GM21619 (cell line): ENCODE measurements at regions not wholly inside any gene's neighbourhood (a gene's known extent, or its start where the extent isn't known, plus 50 kb on each side); places are given as distances from the start of the nearest gene placed in this dataset.
"Not testable (repeated sequence)": the region's sequence is repeated elsewhere in the genome, so short reads cannot be mapped to it uniquely, and the experiment has no call there.

Experiments used
- ATAC-seq: cut with Tn5 transposase; IDR thresholded peaks from one replicate; pipeline ENCODE4 v1.9.1; 2021; ENCODE audit not compliant: unreplicated experiment

GRCh38 chr6:63010962-63011361, 200.3 kb upstream of the FKBP1C start:
- ATAC-seq, result not testable (repeated sequence)

GRCh38 chr6:63014290-63014689, 197.0 kb upstream of the FKBP1C start:
- no peak for ATAC-seq

GRCh38 chr6:63022631-63023030, 188.6 kb upstream of the FKBP1C start:
- ATAC-seq, result no peak

- ATAC-seq, result no peak
These were observed 187.5 kb upstream of the FKBP1C start for GRCh38 chr6:63023726-63024125.

GRCh38 chr6:63049216-63049615, 162.1 kb upstream of the FKBP1C start:
- ATAC-seq, result no peak

GRCh38 chr6:63053206-63053605, 158.1 kb upstream of the FKBP1C start:
- not testable (repeated sequence) for ATAC-seq

GRCh38 chr6:63058601-63059000, 152.7 kb upstream of the FKBP1C start:
- ATAC-seq, result no peak

GRCh38 chr6:63063631-63064271, 147.5 kb upstream of the FKBP1C start:
- ATAC-seq, result no peak

GRCh38 chr6:63066055-63066704, 145.1 kb upstream of the FKBP1C start:
- ATAC-seq, result peak; percentile 80

- ATAC-seq, result no peak
These were observed 116.3 kb upstream of the FKBP1C start for GRCh38 chr6:63094947-63095346.

GRCh38 chr6:63097222-63097621, 114.0 kb upstream of the FKBP1C start:
- peak; percentile 70 for ATAC-seq

GRCh38 chr6:63098789-63099188, 112.5 kb upstream of the FKBP1C start:
- ATAC-seq, result no peak

GRCh38 chr6:63099772-63100459, 111.4 kb upstream of the FKBP1C start:
- ATAC-seq, result no peak

- peak; percentile 87 for ATAC-seq
These were observed 96.6 kb upstream of the FKBP1C start for GRCh38 chr6:63114610-63115211.

- no peak for ATAC-seq
These were observed 90.1 kb upstream of the FKBP1C start for GRCh38 chr6:63121166-63121565.

GRCh38 chr6:63140114-63140513, 71.2 kb upstream of the FKBP1C start:
- ATAC-seq, result no peak

GRCh38 chr6:63140692-63141318, 70.5 kb upstream of the FKBP1C start:
- ATAC-seq, result no peak

GRCh38 chr6:63149730-63150129, 61.5 kb upstream of the FKBP1C start:
- no peak for ATAC-seq

GRCh38 chr6:63154535-63154934, 56.7 kb upstream of the FKBP1C start:
- no peak for ATAC-seq
